ENCODE measurements at regions not wholly inside any gene's neighbourhood (a gene's known extent, or its start where the extent isn't known, plus 50 kb on each side); places are given as distances from the start of the nearest gene placed in this dataset.

DNA sequence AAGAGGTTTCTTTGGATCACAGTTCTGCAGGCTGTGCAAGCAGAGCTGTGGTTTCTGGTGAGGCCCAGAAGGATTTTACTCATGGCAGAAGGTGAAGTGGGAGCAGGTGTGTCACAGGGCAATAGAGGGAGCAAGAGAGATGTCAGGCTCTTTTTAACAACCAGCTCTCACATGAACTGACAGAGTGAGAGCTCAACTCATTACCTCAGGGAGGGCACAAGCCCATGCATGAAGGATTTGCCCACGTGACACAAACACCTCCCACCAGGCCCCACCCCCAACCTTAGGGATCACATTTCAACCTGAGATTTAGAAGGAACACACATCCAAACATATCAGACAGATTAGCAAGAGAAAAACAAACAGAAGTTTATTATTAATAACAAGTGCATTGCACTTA lies 470.4 kb downstream of the GALC start:
- TF ChIP-seq POLR2A (IDR thresholded peaks at IDR 0.05; ENCODE audit: low read depth) (no peak), POLR2AphosphoS5 (IDR thresholded peaks at IDR 0.05) (no peak)
- TF ChIP-seq, protein P1, sequence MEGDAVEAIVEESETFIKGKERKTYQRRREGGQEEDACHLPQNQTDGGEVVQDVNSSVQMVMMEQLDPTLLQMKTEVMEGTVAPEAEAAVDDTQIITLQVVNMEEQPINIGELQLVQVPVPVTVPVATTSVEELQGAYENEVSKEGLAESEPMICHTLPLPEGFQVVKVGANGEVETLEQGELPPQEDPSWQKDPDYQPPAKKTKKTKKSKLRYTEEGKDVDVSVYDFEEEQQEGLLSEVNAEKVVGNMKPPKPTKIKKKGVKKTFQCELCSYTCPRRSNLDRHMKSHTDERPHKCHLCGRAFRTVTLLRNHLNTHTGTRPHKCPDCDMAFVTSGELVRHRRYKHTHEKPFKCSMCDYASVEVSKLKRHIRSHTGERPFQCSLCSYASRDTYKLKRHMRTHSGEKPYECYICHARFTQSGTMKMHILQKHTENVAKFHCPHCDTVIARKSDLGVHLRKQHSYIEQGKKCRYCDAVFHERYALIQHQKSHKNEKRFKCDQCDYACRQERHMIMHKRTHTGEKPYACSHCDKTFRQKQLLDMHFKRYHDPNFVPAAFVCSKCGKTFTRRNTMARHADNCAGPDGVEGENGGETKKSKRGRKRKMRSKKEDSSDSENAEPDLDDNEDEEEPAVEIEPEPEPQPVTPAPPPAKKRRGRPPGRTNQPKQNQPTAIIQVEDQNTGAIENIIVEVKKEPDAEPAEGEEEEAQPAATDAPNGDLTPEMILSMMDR (IDR thresholded peaks at IDR 0.05), result no peak
